ENCODE measurements at regions not wholly inside any gene's neighbourhood (a gene's known extent, or its start where the extent isn't known, plus 50 kb on each side); places are given as distances from the start of the nearest gene placed in this dataset.

- Histone ChIP-seq H3K27me3 (ENCODE audit: control insufficient read depth, insufficient read depth, low read length) (no peaks in the 10 kb centered on the region), H3K4me1 (ENCODE audit: control insufficient read depth, insufficient read depth, low read length) (no peaks in the 10 kb centered on the region), H3K4me3 (ENCODE audit: low read depth in 2 of 2, low read length in 2 of 2) (no peak overlapping the region), H3K9me3 (ENCODE audit: control insufficient read depth, insufficient read depth, low read depth, low read length) (no peaks in the 10 kb centered on the region), H3K36me3 (ENCODE audit: control insufficient read depth, insufficient read depth, low read length) (no peaks in the 10 kb centered on the region), H3K27ac (ENCODE audit: low read length) (no peak overlapping the region)
- POLR2A ChIA-PET, result no interaction called here
- in situ Hi-C loops (cut with HindIII; ENCODE audit: low pct_unique_long_range_greater_than_20kb, low sequenced_read_pairs), result no loop called here
- TF ChIP-seq, protein P1, sequence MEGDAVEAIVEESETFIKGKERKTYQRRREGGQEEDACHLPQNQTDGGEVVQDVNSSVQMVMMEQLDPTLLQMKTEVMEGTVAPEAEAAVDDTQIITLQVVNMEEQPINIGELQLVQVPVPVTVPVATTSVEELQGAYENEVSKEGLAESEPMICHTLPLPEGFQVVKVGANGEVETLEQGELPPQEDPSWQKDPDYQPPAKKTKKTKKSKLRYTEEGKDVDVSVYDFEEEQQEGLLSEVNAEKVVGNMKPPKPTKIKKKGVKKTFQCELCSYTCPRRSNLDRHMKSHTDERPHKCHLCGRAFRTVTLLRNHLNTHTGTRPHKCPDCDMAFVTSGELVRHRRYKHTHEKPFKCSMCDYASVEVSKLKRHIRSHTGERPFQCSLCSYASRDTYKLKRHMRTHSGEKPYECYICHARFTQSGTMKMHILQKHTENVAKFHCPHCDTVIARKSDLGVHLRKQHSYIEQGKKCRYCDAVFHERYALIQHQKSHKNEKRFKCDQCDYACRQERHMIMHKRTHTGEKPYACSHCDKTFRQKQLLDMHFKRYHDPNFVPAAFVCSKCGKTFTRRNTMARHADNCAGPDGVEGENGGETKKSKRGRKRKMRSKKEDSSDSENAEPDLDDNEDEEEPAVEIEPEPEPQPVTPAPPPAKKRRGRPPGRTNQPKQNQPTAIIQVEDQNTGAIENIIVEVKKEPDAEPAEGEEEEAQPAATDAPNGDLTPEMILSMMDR (IDR thresholded peaks at IDR 0.05), result no peak
- TF ChIP-seq TCF7L2 (IDR thresholded peaks at IDR 0.05; ENCODE audit: low read depth, low read length) (no peak), SIN3A (IDR thresholded peaks at IDR 0.05; ENCODE audit: borderline replicate concordance, insufficient read depth, low read depth, low read length) (no peak), POLR2AphosphoS5 (IDR thresholded peaks at IDR 0.05; ENCODE audit: low read depth, low read length) (no peak), REST (IDR thresholded peaks at IDR 0.05; ENCODE audit: insufficient read depth in 1 of 2, low read depth in 2 of 2, low read length in 1 of 2) (no peak)
- CTCF ChIA-PET, result no interaction called here
- BruUV-seq (replicated peaks), result no TSS peak
- intact Hi-C loops (cut with micrococcal nuclease; ENCODE audit: unreplicated experiment), result no loop called here
- ATAC-seq (no peak), DNase-seq (ENCODE audit: low read depth, low spot score) (no peak)
Observed at GRCh38 chr7:136036336-136036735, 59.2 kb upstream of the MTPN start.

DNA sequence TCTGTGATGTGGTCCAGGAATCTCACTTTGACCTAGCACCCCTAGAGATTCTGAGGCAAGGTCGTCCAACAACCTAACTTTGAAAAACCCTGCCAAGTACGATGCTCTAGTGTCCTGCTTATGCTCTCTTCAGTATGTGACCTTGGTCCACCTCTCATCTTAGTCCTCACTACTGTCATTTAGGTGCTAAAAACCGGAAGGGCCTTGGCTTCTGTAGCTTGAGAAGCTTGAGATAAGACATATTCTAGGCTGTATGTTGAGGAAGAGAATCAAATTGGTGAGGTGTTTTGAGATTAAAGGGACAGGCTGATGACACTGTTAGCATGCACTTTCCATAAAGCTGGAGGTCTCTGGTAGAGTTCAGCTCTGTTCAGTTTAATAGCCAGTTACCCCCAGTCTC lies 57.0 kb upstream of the MTPN start:
- CTCF ChIA-PET, result no interaction called here
- Histone ChIP-seq H3K27ac (ENCODE audit: low read length) (no peak overlapping the region), H3K27me3 (ENCODE audit: control insufficient read depth, insufficient read depth, low read length) (no peaks in the 10 kb centered on the region), H3K36me3 (ENCODE audit: control insufficient read depth, insufficient read depth, low read length) (no peaks in the 10 kb centered on the region), H3K4me1 (ENCODE audit: control insufficient read depth, insufficient read depth, low read length) (no peaks in the 10 kb centered on the region), H3K9me3 (ENCODE audit: control insufficient read depth, insufficient read depth, low read depth, low read length) (no peaks in the 10 kb centered on the region), H3K4me3 (ENCODE audit: low read depth in 2 of 2, low read length in 2 of 2) (no peak overlapping the region)
- intact Hi-C loops (cut with micrococcal nuclease; ENCODE audit: unreplicated experiment) (no loop called here), in situ Hi-C loops (cut with HindIII; ENCODE audit: low pct_unique_long_range_greater_than_20kb, low sequenced_read_pairs) (no loop called here)
- POLR2A ChIA-PET, result no interaction called here
- BruUV-seq (replicated peaks), result no TSS peak
- ATAC-seq (no peak), DNase-seq (ENCODE audit: low read depth, low spot score) (no peak)
- TF ChIP-seq REST (IDR thresholded peaks at IDR 0.05; ENCODE audit: insufficient read depth in 1 of 2, low read depth in 2 of 2, low read length in 1 of 2) (no peak), POLR2AphosphoS5 (IDR thresholded peaks at IDR 0.05; ENCODE audit: low read depth, low read length) (no peak), SIN3A (IDR thresholded peaks at IDR 0.05; ENCODE audit: borderline replicate concordance, insufficient read depth, low read depth, low read length) (no peak), TCF7L2 (IDR thresholded peaks at IDR 0.05; ENCODE audit: low read depth, low read length) (no peak)
- TF ChIP-seq, protein P1 (IDR thresholded peaks at IDR 0.05), result no peak

All from Panc1 (cell line).